Esophagus muscularis mucosa (tissue), 3 donors: ENCODE measurements at regions not wholly inside any gene's neighbourhood (a gene's known extent, or its start where the extent isn't known, plus 50 kb on each side); places are given as distances from the start of the nearest gene placed in this dataset.

ENCODE experiments used
- CTCF ChIP-seq, 3 experiments: fragments of 200-600 bp in 2 of 3; fragments of 450-650 bp in 1 of 3; sonication (generic) in 2 of 3; IDR thresholded peaks; one replicate each; pipeline ENCODE4 v1.5.1; 2017 to 2019; ENCODE audit warnings: antibody characterized with exemption in 3 of 3, mild to moderate bottlenecking in 2 of 3, moderate library complexity in 1 of 3
- POLR2A ChIP-seq: fragments of 450-650 bp; IDR thresholded peaks from one replicate; pipeline ENCODE4 v1.6.1; 2017; ENCODE audit warnings: antibody characterized with exemption, moderate library complexity, mild to moderate bottlenecking, low read depth

- no peak for TF ChIP-seq CTCF (IDR thresholded peaks at IDR 0.05)
- TF ChIP-seq POLR2A: no peak
Measured at GRCh38 chr18:60929966-60930365, 403.3 kb upstream of the CDH20 start.
